HEK293 (cell line): ENCODE measurements at regions not wholly inside any gene's neighbourhood (a gene's known extent, or its start where the extent isn't known, plus 50 kb on each side); places are given as distances from the start of the nearest gene placed in this dataset.

Experiments used
- KLF16 ChIP-seq: fragments of 450-650 bp; formaldehyde crosslinking; IDR thresholded peaks from 2 replicates; pipeline ENCODE4 v1.5.1; 2017; ENCODE audit warnings: missing biosample characterization, missing genetic modification characterization
- ZFP69B ChIP-seq: fragments of 450-650 bp; formaldehyde crosslinking; IDR thresholded peaks from 2 replicates; pipeline ENCODE4 v1.5.1; 2016; ENCODE audit warnings: missing biosample characterization, missing genetic modification characterization
- ZNF138 ChIP-seq: fragments of 450-650 bp; formaldehyde crosslinking; IDR thresholded peaks from 2 replicates; pipeline ENCODE4 v1.5.1; 2016; ENCODE audit warnings: missing biosample characterization, missing genetic modification characterization, borderline replicate concordance
- ZNF146 ChIP-seq: fragments of 450-650 bp; formaldehyde crosslinking; IDR thresholded peaks from 2 replicates; pipeline ENCODE4 v1.5.1; 2016; ENCODE audit warnings: missing biosample characterization, missing genetic modification characterization
- ZNF184 ChIP-seq: fragments of 450-650 bp; IDR thresholded peaks from 2 replicates; pipeline ENCODE4 v1.5.1; 2018; ENCODE audit warnings: missing biosample characterization, mild to moderate bottlenecking, missing genetic modification characterization
- ZNF274 ChIP-seq, 2 experiments: fragments of 200-500 bp in 1 of 2; fragments of 450-650 bp in 1 of 2; sonication (Bioruptor generic) in 1 of 2; formaldehyde crosslinking in 1 of 2; IDR thresholded peaks; 2 replicates each; pipeline versions ENCODE4 v1.5.1 to v1.6.1; 2014 to 2016; ENCODE audit warnings: borderline replicate concordance in 1 of 2, inconsistent platforms in 1 of 2, low read length in 1 of 2, missing biosample characterization in 1 of 2, missing genetic modification characterization in 1 of 2
- ZNF391 ChIP-seq: fragments of 450-650 bp; formaldehyde crosslinking; IDR thresholded peaks from 2 replicates; pipeline ENCODE4 v1.5.1; 2016; ENCODE audit warnings: low read depth, missing biosample characterization, missing genetic modification characterization, borderline replicate concordance
- ZNF521 ChIP-seq: fragments of 450-650 bp; formaldehyde crosslinking; IDR thresholded peaks from 2 replicates; pipeline ENCODE4 v1.5.1; 2017; ENCODE audit warnings: missing biosample characterization, mild to moderate bottlenecking, missing genetic modification characterization
- ZNF677 ChIP-seq: fragments of 450-650 bp; IDR thresholded peaks from 2 replicates; pipeline ENCODE4 v1.5.0; 2018; ENCODE audit warnings: missing biosample characterization, mild to moderate bottlenecking, missing genetic modification characterization, moderate library complexity
- TF ChIP-seq, protein P1 (sequence below): fragments of 450-650 bp; formaldehyde crosslinking; IDR thresholded peaks from 2 replicates; pipeline ENCODE4 v1.5.1; 2016; ENCODE audit warnings: missing biosample characterization, missing genetic modification characterization
- TF ChIP-seq, protein P2 (sequence below): fragments of 450-650 bp; formaldehyde crosslinking; IDR thresholded peaks from 2 replicates; pipeline ENCODE4 v1.5.1; 2016; ENCODE audit warnings: missing biosample characterization, missing genetic modification characterization, low read depth

DNA sequence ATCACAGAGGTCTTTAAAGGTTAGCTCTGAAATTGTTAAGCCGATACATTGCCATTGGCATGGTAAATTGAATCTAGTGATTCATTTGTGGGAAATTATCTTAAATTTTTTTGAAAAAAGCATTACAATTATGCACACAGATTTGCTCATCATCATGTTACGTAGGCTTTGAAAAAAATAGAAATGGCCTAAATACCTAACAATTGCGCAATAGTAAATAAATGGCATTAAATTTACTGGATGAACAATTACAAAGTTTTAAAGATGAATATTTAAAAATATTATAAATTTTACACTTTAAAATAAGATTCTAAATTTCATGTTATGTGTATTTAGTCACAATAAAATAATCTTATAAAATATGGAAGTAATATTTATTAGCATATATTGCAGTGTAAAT lies 171.3 kb downstream of the RPRM start:
- TF ChIP-seq, protein P1, sequence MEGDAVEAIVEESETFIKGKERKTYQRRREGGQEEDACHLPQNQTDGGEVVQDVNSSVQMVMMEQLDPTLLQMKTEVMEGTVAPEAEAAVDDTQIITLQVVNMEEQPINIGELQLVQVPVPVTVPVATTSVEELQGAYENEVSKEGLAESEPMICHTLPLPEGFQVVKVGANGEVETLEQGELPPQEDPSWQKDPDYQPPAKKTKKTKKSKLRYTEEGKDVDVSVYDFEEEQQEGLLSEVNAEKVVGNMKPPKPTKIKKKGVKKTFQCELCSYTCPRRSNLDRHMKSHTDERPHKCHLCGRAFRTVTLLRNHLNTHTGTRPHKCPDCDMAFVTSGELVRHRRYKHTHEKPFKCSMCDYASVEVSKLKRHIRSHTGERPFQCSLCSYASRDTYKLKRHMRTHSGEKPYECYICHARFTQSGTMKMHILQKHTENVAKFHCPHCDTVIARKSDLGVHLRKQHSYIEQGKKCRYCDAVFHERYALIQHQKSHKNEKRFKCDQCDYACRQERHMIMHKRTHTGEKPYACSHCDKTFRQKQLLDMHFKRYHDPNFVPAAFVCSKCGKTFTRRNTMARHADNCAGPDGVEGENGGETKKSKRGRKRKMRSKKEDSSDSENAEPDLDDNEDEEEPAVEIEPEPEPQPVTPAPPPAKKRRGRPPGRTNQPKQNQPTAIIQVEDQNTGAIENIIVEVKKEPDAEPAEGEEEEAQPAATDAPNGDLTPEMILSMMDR (tag by site-specific recombination): no peak
- TF ChIP-seq ZNF146: no peak
- no peak for TF ChIP-seq ZFP69B
- no peak for TF ChIP-seq ZNF274 (IDR thresholded peaks at IDR 0.05; ENCODE audit: low read length)
- no peak for TF ChIP-seq ZNF274 (tag by site-specific recombination; IDR thresholded peaks at IDR 0.05; ENCODE audit: borderline replicate concordance)
- TF ChIP-seq KLF16 (tag by site-specific recombination): no peak
- TF ChIP-seq, protein P2, sequence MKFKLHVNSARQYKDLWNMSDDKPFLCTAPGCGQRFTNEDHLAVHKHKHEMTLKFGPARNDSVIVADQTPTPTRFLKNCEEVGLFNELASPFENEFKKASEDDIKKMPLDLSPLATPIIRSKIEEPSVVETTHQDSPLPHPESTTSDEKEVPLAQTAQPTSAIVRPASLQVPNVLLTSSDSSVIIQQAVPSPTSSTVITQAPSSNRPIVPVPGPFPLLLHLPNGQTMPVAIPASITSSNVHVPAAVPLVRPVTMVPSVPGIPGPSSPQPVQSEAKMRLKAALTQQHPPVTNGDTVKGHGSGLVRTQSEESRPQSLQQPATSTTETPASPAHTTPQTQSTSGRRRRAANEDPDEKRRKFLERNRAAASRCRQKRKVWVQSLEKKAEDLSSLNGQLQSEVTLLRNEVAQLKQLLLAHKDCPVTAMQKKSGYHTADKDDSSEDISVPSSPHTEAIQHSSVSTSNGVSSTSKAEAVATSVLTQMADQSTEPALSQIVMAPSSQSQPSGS (tag by site-specific recombination): no peak
- TF ChIP-seq ZNF521: no peak
- no peak for TF ChIP-seq ZNF677
- TF ChIP-seq ZNF138 (tag by site-specific recombination): no peak
- no peak for TF ChIP-seq ZNF184 (tag by site-specific recombination)
- no peak for TF ChIP-seq ZNF391 (tag by site-specific recombination)
